Endothelial cell of hepatic sinusoid (primary cell): ENCODE measurements at regions not wholly inside any gene's neighbourhood (a gene's known extent, or its start where the extent isn't known, plus 50 kb on each side); places are given as distances from the start of the nearest gene placed in this dataset.

Experiments
- in situ Hi-C: cut with HindIII; loops from 2 replicates; pipeline ENCODE4 v1.10.0; 2017; ENCODE audit warnings: low sequenced_read_pairs

GRCh38 chr1:208628022-208628914 lies 384.1 kb upstream of the PLXNA2 start:
- in situ Hi-C loops = no loop called here

- in situ Hi-C loops = loop anchor here (10.0 kb wide), 1 partner anchor 384 kb away; no protein-coding TSS in a partner anchor
These were observed 386.9 kb upstream of the PLXNA2 start for GRCh38 chr1:208631092-208631491.

DNA sequence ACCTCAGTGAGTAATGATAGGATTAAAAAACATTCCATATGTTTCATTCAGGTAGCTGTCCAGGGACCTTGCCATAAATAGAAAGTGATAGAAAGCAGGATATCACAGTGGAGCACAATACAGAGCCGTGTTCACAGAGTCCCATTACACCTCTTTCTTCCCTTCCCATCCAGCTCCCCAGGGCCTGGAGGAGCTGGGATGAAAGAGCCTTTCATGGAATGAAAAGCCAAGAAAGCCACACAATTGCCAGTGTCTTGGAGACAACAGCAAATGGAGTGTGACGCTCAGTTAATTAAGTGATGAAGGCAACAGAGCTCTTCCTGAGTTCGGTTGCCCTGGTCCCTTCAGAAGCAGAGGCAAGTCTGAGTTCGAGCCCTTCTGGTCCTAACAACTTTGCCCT lies 387.3 kb upstream of the PLXNA2 start:
- in situ Hi-C loops = loop anchor here (10.0 kb wide), 1 partner anchor 383 kb away; no protein-coding TSS in a partner anchor

DNA sequence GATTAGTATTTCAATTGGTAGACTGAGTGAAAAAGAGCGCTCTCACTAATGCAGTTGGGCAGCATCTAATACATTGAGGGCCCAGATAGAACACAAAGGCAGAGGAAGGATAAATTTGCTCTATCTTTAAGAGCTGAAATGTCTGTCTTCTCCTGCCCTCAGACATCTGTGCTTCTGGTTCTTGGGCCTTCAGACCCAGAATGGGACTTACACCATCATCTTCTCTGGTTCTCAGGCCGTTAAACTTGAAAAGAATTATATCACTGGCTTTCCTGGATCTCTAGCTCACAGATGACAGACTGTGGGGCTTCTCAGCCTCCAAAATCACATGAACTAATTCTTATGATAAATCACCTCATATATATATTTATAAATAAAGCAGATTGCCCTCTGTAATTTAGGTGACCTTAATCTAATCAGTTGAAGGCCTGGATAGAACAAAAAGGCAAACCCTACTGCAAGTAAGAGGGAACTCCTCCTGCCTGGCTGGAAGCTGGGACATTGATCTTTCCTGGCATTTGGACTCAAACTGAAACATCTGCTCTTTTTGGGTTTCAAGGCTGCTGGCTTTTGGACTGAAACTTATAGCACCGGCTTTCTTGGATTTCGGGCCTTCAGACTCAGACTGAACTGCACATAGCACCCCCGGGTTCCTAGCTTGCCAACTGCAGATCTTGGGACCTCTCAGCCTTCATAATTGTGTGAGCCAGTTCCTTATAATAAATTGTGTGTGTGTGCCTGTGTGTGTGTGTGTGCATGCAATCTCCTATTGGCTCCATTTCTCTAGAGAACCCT lies 390.4 kb upstream of the PLXNA2 start:
- in situ Hi-C loops = loop anchor here (10.0 kb wide), 1 partner anchor 380 kb away; no protein-coding TSS in a partner anchor

- in situ Hi-C loops = loop anchor here (10.0 kb wide), 1 partner anchor 378 kb away; no protein-coding TSS in a partner anchor
These were observed 393.0 kb upstream of the PLXNA2 start for GRCh38 chr1:208637181-208637580.

GRCh38 chr1:208639382-208639781 lies 395.2 kb upstream of the PLXNA2 start:
- in situ Hi-C loops = loop anchor here (10.0 kb wide), 1 partner anchor 375 kb away; no protein-coding TSS in a partner anchor

DNA sequence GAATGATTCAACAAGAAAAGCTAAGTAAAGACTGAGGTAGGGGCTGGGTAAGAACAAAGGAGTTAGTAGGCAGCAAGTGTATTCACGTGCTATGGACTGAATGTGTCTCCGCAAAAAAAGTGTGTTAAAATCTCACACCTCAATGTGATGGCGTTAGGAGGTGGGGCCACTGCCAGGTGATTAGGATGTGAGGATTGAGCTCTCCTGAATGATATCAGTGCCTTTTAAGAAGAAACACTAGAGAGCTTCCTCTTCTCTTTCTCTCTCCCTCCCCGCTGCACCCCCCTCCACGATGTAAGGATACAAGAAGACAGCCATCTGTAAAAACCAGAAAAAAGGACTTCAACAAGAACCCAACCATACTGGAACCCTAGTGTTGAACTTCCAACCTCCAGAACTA lies 396.1 kb upstream of the PLXNA2 start:
- in situ Hi-C loops = no loop called here

- in situ Hi-C loops = no loop called here
These were observed 397.5 kb upstream of the PLXNA2 start for GRCh38 chr1:208641579-208642280.

DNA sequence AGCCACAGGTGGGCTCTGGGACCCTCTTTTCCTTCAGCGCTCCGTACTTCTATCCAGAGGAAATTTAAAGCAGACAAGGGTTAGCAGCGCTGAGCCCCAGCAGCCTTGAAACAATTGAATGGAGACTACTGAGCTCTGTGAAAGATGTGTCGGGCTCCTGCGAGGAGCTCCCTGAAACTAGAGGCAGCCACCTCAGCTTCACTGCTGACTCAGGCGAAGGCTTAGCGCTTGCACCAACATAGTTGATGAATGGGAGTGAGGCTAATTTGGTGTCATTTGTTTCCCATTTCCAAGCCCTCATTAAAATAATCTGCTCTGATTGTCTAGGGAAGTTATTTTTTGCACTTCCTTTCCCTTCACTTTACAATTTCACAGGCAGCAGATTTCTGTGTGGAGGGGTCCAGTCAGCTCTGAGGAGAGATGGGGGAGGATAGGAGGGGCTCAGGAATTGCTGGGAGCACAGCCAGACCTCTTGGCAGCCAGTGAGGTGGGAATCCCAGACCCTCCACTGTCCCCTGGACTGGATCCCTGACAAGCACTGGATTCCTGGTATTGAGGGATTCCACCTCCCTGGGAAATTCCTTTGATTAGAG lies 398.9 kb upstream of the PLXNA2 start:
- in situ Hi-C loops = no loop called here

- in situ Hi-C loops = no loop called here
These were observed 400.4 kb upstream of the PLXNA2 start for GRCh38 chr1:208644401-208645160.

- in situ Hi-C loops = no loop called here
These were observed 402.2 kb upstream of the PLXNA2 start for GRCh38 chr1:208646431-208646830.

- in situ Hi-C loops = no loop called here
These were observed 404.0 kb upstream of the PLXNA2 start for GRCh38 chr1:208648146-208648545.

- in situ Hi-C loops = no loop called here
These were observed 408.3 kb upstream of the PLXNA2 start for GRCh38 chr1:208652296-208653160.

- in situ Hi-C loops = no loop called here
These were observed 409.2 kb upstream of the PLXNA2 start for GRCh38 chr1:208653426-208653825.

GRCh38 chr1:208654241-208654640 lies 410.1 kb upstream of the PLXNA2 start:
- in situ Hi-C loops = no loop called here

DNA sequence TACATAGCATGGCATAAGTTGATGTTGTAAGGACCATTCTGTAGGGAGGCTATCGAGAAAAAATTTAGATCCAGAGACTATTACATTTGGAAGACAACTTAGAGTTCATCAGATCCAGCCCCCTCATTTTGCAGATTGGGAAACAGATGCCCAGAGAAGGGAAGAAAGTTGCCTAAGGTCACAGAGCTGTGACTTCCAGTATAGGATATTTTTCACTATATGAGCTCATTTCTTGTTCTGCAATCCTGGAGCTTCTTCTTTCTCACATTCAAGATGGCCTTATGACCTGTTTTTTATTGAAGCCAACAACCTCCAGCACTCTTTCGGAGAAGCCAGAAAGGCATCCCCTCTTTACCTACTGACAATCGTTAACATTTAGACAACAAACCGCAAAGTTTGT lies 421.8 kb upstream of the PLXNA2 start:
- in situ Hi-C loops = no loop called here

- in situ Hi-C loops = no loop called here
These were observed 424.8 kb upstream of the PLXNA2 start for GRCh38 chr1:208668991-208669390.

DNA sequence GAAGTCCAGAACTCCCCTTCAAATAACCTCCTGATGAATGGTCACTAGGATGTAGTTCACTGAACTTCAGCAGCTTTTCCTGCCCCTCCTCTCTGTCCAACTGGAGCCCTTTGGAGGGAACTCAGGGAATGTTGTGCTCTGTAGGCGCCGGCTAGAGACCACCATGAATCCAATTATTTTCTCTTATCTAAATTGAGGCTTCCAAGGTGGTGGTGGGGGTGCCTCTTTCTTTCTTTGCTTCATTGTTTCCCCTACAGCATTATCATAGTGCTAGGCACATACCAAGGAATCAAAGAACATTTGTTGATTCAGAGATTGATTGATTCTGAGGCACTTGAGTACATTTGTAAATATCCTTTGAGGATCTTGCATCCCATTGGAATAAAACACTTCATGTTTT lies 426.6 kb upstream of the PLXNA2 start:
- in situ Hi-C loops = no loop called here
